ENCODE measurements at regions not wholly inside any gene's neighbourhood (a gene's known extent, or its start where the extent isn't known, plus 50 kb on each side); places are given as distances from the start of the nearest gene placed in this dataset.

GRCh38 chr5:17895288-17896033, 261.2 kb downstream of the TAF11L14 start:
- no peak for TF ChIP-seq CTCF (IDR thresholded peaks at IDR 0.05; ENCODE audit: insufficient read depth in 1 of 2, low read depth in 1 of 2, low read length in 1 of 2, severe bottlenecking in 1 of 2, unreplicated experiment in 1 of 2)
- intact Hi-C loops (cut with micrococcal nuclease; ENCODE audit: unreplicated experiment), result loop anchor here (10.0 kb wide), 1 partner anchor 681 kb away; the partner anchor contains the start of gene BASP1
- Histone ChIP-seq H3K27me3 (replicated peaks; ENCODE audit: control insufficient read depth, insufficient read depth, low read length) (no peaks in the 10 kb centered on the region), H3K9me3 (no peaks in the 10 kb centered on the region), H3K4me1 (no peaks in the 10 kb centered on the region), H3K36me3 (ENCODE audit: control insufficient read depth, insufficient read depth, low read length) (no peaks in the 10 kb centered on the region), H3K4me3 (ENCODE audit: low read depth, low read length) (no peak overlapping the region)
- H3K27me3 Mint-ChIP-seq (ENCODE audit: insufficient read depth, unreplicated experiment), result no peaks in the 10 kb centered on the region
- H3K36me3 Mint-ChIP-seq (ENCODE audit: insufficient read depth, unreplicated experiment), result no peaks in the 10 kb centered on the region
- no peak overlapping the region for H3K27ac Mint-ChIP-seq (ENCODE audit: unreplicated experiment)
- ChIA-PET CTCF (no interaction called here), POLR2A (no interaction called here)
- no peak for DNase-seq
- BruUV-seq (replicated peaks), result no TSS peak
- H3K4me3 Mint-ChIP-seq (ENCODE audit: unreplicated experiment), result no peak overlapping the region
- H3K9me3 Mint-ChIP-seq (ENCODE audit: unreplicated experiment), result no peaks in the 10 kb centered on the region
- H3K4me1 Mint-ChIP-seq (ENCODE audit: low read depth, unreplicated experiment), result no peaks in the 10 kb centered on the region

- no peak for TF ChIP-seq CTCF (IDR thresholded peaks at IDR 0.05; ENCODE audit: insufficient read depth in 1 of 2, low read depth in 1 of 2, low read length in 1 of 2, severe bottlenecking in 1 of 2, unreplicated experiment in 1 of 2)
- H3K27me3 Mint-ChIP-seq (ENCODE audit: insufficient read depth, unreplicated experiment), result no peaks in the 10 kb centered on the region
- ChIA-PET POLR2A (no interaction called here), CTCF (no interaction called here)
- H3K36me3 Mint-ChIP-seq (ENCODE audit: insufficient read depth, unreplicated experiment), result no peaks in the 10 kb centered on the region
- DNase-seq, result no peak
- no peak overlapping the region for H3K27ac Mint-ChIP-seq (ENCODE audit: unreplicated experiment)
- Histone ChIP-seq H3K27me3 (replicated peaks; ENCODE audit: control insufficient read depth, insufficient read depth, low read length) (no peaks in the 10 kb centered on the region), H3K36me3 (ENCODE audit: control insufficient read depth, insufficient read depth, low read length) (no peaks in the 10 kb centered on the region), H3K9me3 (no peaks in the 10 kb centered on the region), H3K4me3 (ENCODE audit: low read depth, low read length) (no peak overlapping the region), H3K4me1 (no peaks in the 10 kb centered on the region)
- BruUV-seq (replicated peaks), result no TSS peak
- intact Hi-C loops (cut with micrococcal nuclease; ENCODE audit: unreplicated experiment), result loop anchor here (10.0 kb wide), 1 partner anchor 682 kb away; the partner anchor contains the start of gene BASP1
- H3K9me3 Mint-ChIP-seq (ENCODE audit: unreplicated experiment), result no peaks in the 10 kb centered on the region
- H3K4me1 Mint-ChIP-seq (ENCODE audit: low read depth, unreplicated experiment), result no peaks in the 10 kb centered on the region
- no peak overlapping the region for H3K4me3 Mint-ChIP-seq (ENCODE audit: unreplicated experiment)
Measured at GRCh38 chr5:17896605-17897004, 262.3 kb downstream of the TAF11L14 start.

- intact Hi-C loops (cut with micrococcal nuclease; ENCODE audit: unreplicated experiment), result loop anchor here (10.0 kb wide), 1 partner anchor 683 kb away; the partner anchor contains the start of gene BASP1
- TF ChIP-seq CTCF (IDR thresholded peaks at IDR 0.05; ENCODE audit: insufficient read depth in 1 of 2, low read depth in 1 of 2, low read length in 1 of 2, severe bottlenecking in 1 of 2, unreplicated experiment in 1 of 2), result no peak
- no peak overlapping the region for H3K4me3 Mint-ChIP-seq (ENCODE audit: unreplicated experiment)
- no peaks in the 10 kb centered on the region for H3K9me3 ChIP-seq
- DNase-seq, result no peak
- H3K4me1 Mint-ChIP-seq (ENCODE audit: low read depth, unreplicated experiment), result no peaks in the 10 kb centered on the region
- no peak overlapping the region for H3K4me3 ChIP-seq (ENCODE audit: low read depth, low read length)
- no peaks in the 10 kb centered on the region for H3K36me3 ChIP-seq (ENCODE audit: control insufficient read depth, insufficient read depth, low read length)
- no peaks in the 10 kb centered on the region for H3K9me3 Mint-ChIP-seq (ENCODE audit: unreplicated experiment)
- POLR2A ChIA-PET, result no interaction called here
- H3K27ac Mint-ChIP-seq (ENCODE audit: unreplicated experiment), result no peak overlapping the region
- no peaks in the 10 kb centered on the region for H3K27me3 Mint-ChIP-seq (ENCODE audit: insufficient read depth, unreplicated experiment)
- BruUV-seq (replicated peaks), result no TSS peak
- H3K27me3 ChIP-seq (replicated peaks; ENCODE audit: control insufficient read depth, insufficient read depth, low read length), result no peaks in the 10 kb centered on the region
- H3K4me1 ChIP-seq, result no peaks in the 10 kb centered on the region
- no peaks in the 10 kb centered on the region for H3K36me3 Mint-ChIP-seq (ENCODE audit: insufficient read depth, unreplicated experiment)
- CTCF ChIA-PET, result no interaction called here
Measured at GRCh38 chr5:17897776-17898175, 263.5 kb downstream of the TAF11L14 start.
